Activated CD8-positive, alpha-beta memory T cell treated with anti-CD3 and anti-CD28 coated beads, Interleukin-2, amount 10 ng/mL, durations not matched to agents 7 days and 5 days (primary cell): ENCODE measurements at regions not wholly inside any gene's neighbourhood (a gene's known extent, or its start where the extent isn't known, plus 50 kb on each side); places are given as distances from the start of the nearest gene placed in this dataset.

Experiments
- ATAC-seq: fragments of 150-1000 bp; cut with Tn5 transposase; one replicate; pipeline ENCODE4 v1.10.0; 2021; ENCODE audit warnings: moderate library complexity
- CTCF ChIA-PET: fragments of 350-600 bp; sonication (Branson Sonifier 250); formaldehyde crosslinking; loops from one replicate; lab custom pipeline; 2021; ENCODE audit warnings: antibody characterized with exemption; lab: Charles Lee
- DNase-seq: peaks from one replicate; pipeline ENCODE4 v3.0.0-alpha.2; 2020
- H3K27ac Mint-ChIP-seq: one replicate; pipeline ENCODE4 v1.8.0; 2021; ENCODE audit warnings: mild to moderate bottlenecking, mixed read lengths
- H3K27me3 Mint-ChIP-seq: one replicate; pipeline ENCODE4 v1.8.0; 2021; ENCODE audit warnings: mixed read lengths
- H3K36me3 Mint-ChIP-seq: one replicate; pipeline ENCODE4 v1.8.0; 2021; ENCODE audit warnings: mild to moderate bottlenecking, mixed read lengths
- H3K4me1 Mint-ChIP-seq: one replicate; pipeline ENCODE4 v1.8.0; 2021; ENCODE audit warnings: mixed read lengths
- H3K4me3 Mint-ChIP-seq: one replicate; pipeline ENCODE4 v1.8.0; 2021; ENCODE audit warnings: mild to moderate bottlenecking, moderate library complexity, mixed read lengths
- H3K9me3 Mint-ChIP-seq: one replicate; pipeline ENCODE4 v1.8.0; 2022; ENCODE audit warnings: low read depth, mixed read lengths

DNA sequence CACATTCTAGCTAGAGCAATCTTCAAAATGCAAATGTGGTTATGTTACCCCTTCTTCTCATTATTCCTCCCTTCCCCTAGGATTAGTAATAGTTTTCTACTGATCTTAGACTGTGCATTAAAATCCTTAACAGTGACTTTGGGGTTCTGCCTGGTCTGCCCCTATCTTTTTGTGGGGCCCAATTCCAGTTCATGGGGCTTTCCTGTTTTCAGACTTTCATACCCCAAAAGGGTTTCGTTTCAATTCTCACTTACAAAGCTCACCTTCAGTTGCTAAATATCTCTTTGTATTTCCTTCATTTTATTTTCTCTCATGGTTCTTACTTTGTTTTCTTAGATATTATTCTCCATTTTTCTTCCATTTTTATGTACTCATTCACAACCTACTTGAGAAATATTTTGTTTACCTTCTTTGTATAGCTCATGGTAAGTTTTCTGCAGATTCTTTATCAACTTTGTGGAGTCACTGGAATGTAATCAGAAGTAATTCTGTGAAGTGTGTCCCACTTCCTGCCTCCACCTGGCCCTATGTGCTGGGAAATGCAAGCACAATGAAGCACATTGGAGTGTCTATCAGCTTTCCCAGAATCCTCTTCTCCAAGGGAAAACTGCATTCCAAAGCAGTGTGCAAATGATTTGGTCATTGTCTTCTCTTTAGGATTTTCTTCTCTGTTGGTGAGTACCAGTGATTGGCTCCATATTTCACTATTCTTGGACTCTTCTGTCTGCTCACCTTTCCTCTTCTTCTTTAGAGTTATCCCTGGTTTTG lies 350.2 kb downstream of the ZNF326 start:
- H3K9me3 Mint-ChIP-seq: no peaks in the 10 kb centered on the region
- CTCF ChIA-PET: no interaction called here
- no peaks in the 10 kb centered on the region for H3K27me3 Mint-ChIP-seq
- no peak for DNase-seq
- H3K4me3 Mint-ChIP-seq: no peak overlapping the region
- ATAC-seq: no peak
- no peaks in the 10 kb centered on the region for H3K36me3 Mint-ChIP-seq
- no peak overlapping the region for H3K27ac Mint-ChIP-seq
- H3K4me1 Mint-ChIP-seq: peaks cover 5% of the 10 kb centered on the region

- Mint-ChIP-seq H3K27ac (no peak overlapping the region), H3K9me3 (no peaks in the 10 kb centered on the region), H3K27me3 (peaks cover 2% of the 10 kb centered on the region), H3K36me3 (no peaks in the 10 kb centered on the region), H3K4me1 (peaks cover 7% of the 10 kb centered on the region), H3K4me3 (no peak overlapping the region)
- CTCF ChIA-PET: no interaction called here
- no peak for ATAC-seq
- DNase-seq: no peak
Observed at GRCh38 chr1:90341516-90341915, 346.6 kb downstream of the ZNF326 start.

DNA sequence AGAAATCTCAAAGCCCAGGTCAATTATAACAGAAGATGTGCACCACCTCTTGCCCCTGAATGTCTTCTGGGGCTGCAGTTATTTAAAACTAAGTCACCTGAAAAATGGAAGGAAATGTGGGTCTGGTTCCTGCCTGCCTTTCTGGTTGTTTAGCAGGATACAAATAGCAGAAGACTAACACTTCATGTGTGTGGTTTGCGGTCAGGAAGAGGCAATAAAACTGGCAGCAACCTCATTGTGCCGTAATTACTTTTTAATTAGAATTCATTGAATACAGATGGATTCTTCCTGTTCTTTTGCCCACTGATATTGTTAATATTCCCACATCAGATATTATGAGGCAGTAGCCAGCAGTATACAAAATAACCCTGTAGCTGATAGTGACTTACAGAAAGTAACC lies 345.7 kb downstream of the ZNF326 start:
- Mint-ChIP-seq H3K9me3 (no peaks in the 10 kb centered on the region), H3K27me3 (peaks cover 2% of the 10 kb centered on the region), H3K27ac (no peak overlapping the region), H3K4me1 (peaks cover 7% of the 10 kb centered on the region), H3K4me3 (no peak overlapping the region), H3K36me3 (no peaks in the 10 kb centered on the region)
- CTCF ChIA-PET: no interaction called here
- ATAC-seq: no peak
- DNase-seq: no peak

- H3K4me3 Mint-ChIP-seq: no peak overlapping the region
- no peak overlapping the region for H3K27ac Mint-ChIP-seq
- no peak for ATAC-seq
- H3K36me3 Mint-ChIP-seq: no peaks in the 10 kb centered on the region
- peaks cover 7% of the 10 kb centered on the region for H3K4me1 Mint-ChIP-seq
- H3K27me3 Mint-ChIP-seq: peaks cover 2% of the 10 kb centered on the region
- no peak for DNase-seq
- CTCF ChIA-PET: no interaction called here
- H3K9me3 Mint-ChIP-seq: no peaks in the 10 kb centered on the region
Observed at GRCh38 chr1:90339811-90340210, 344.9 kb downstream of the ZNF326 start.

- Mint-ChIP-seq H3K36me3 (no peaks in the 10 kb centered on the region), H3K4me3 (no peak overlapping the region), H3K27me3 (peaks cover 2% of the 10 kb centered on the region), H3K4me1 (peaks cover 7% of the 10 kb centered on the region), H3K9me3 (no peaks in the 10 kb centered on the region), H3K27ac (no peak overlapping the region)
- CTCF ChIA-PET: no interaction called here
- no peak for DNase-seq
- no peak for ATAC-seq
Observed at GRCh38 chr1:90336552-90337324, 341.8 kb downstream of the ZNF326 start.

DNA sequence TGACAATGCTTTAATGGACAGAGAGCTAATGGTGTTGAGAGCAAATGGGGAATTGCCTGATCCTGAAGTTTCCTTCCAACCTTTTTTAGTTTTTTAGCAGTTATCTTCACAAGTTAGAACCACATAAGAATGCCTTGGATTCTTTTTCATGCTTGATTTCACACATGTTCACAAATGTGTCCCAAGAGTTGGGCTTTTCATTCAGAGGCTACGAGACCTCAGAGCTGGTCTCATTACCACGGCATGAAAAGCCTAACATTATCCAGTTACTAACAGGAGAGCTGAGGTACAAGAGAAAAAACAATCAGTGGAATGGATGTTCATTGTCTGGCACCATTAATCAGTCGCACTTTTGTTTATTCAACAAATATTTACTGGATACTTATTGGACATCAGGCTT lies 340.6 kb downstream of the ZNF326 start:
- no peak overlapping the region for H3K4me3 Mint-ChIP-seq
- H3K4me1 Mint-ChIP-seq: peaks cover 6% of the 10 kb centered on the region
- no peaks in the 10 kb centered on the region for H3K36me3 Mint-ChIP-seq
- peaks cover 2% of the 10 kb centered on the region for H3K27me3 Mint-ChIP-seq
- CTCF ChIA-PET: no interaction called here
- DNase-seq (no peak), ATAC-seq (no peak)
- H3K9me3 Mint-ChIP-seq: no peaks in the 10 kb centered on the region
- H3K27ac Mint-ChIP-seq: no peak overlapping the region

- Mint-ChIP-seq H3K4me3 (no peak overlapping the region), H3K9me3 (no peaks in the 10 kb centered on the region), H3K4me1 (no peaks in the 10 kb centered on the region), H3K36me3 (no peaks in the 10 kb centered on the region), H3K27me3 (peaks cover 2% of the 10 kb centered on the region), H3K27ac (no peak overlapping the region)
- ATAC-seq (no peak), DNase-seq (no peak)
- CTCF ChIA-PET: no interaction called here
Observed at GRCh38 chr1:90334137-90334536, 339.2 kb downstream of the ZNF326 start.

DNA sequence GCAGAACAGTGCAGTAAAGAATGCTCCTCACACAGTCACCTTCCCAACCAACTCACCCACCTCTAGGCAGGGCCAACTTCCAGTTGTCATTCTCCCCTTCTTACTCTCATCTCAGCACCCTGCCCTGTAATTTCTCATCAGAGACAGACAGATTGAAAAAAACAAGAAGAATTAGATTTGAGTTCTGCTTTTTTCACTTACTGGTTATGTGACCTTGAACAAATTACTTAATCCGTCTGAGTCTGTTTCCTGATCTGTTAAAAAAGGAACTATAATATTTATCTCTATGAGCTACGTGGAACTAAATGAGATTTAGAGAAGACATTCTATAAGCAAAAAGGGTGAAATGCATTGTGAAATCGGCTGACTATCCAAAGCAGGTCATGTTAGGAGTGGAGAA lies 330.3 kb downstream of the ZNF326 start:
- Mint-ChIP-seq H3K27me3 (no peaks in the 10 kb centered on the region), H3K4me3 (no peak overlapping the region), H3K9me3 (no peaks in the 10 kb centered on the region), H3K36me3 (no peaks in the 10 kb centered on the region), H3K27ac (no peak overlapping the region), H3K4me1 (no peaks in the 10 kb centered on the region)
- ATAC-seq (no peak), DNase-seq (no peak)
- CTCF ChIA-PET: no interaction called here

GRCh38 chr1:90322186-90322585 lies 327.3 kb downstream of the ZNF326 start:
- no peak overlapping the region for H3K27ac Mint-ChIP-seq
- no peaks in the 10 kb centered on the region for H3K9me3 Mint-ChIP-seq
- CTCF ChIA-PET: no interaction called here
- H3K4me1 Mint-ChIP-seq: no peaks in the 10 kb centered on the region
- ATAC-seq (no peak), DNase-seq (no peak)
- H3K36me3 Mint-ChIP-seq: no peaks in the 10 kb centered on the region
- H3K27me3 Mint-ChIP-seq: peaks cover 2% of the 10 kb centered on the region
- H3K4me3 Mint-ChIP-seq: no peak overlapping the region

GRCh38 chr1:90319918-90320317 lies 325.0 kb downstream of the ZNF326 start:
- peaks cover 2% of the 10 kb centered on the region for H3K27me3 Mint-ChIP-seq
- no peaks in the 10 kb centered on the region for H3K36me3 Mint-ChIP-seq
- DNase-seq (no peak), ATAC-seq (no peak)
- no peaks in the 10 kb centered on the region for H3K9me3 Mint-ChIP-seq
- no peak overlapping the region for H3K27ac Mint-ChIP-seq
- CTCF ChIA-PET: interaction anchor here (0.6 kb wide), 1 partner anchor 1560 kb away, joined by 3 read pairs; no protein-coding TSS in a partner anchor
- no peak overlapping the region for H3K4me3 Mint-ChIP-seq
- H3K4me1 Mint-ChIP-seq: no peaks in the 10 kb centered on the region

GRCh38 chr1:90318431-90318830 lies 323.5 kb downstream of the ZNF326 start:
- CTCF ChIA-PET: no interaction called here
- H3K4me3 Mint-ChIP-seq: no peak overlapping the region
- no peaks in the 10 kb centered on the region for H3K4me1 Mint-ChIP-seq
- H3K36me3 Mint-ChIP-seq: no peaks in the 10 kb centered on the region
- no peak overlapping the region for H3K27ac Mint-ChIP-seq
- DNase-seq (no peak), ATAC-seq (no peak)
- H3K9me3 Mint-ChIP-seq: no peaks in the 10 kb centered on the region
- peaks cover 2% of the 10 kb centered on the region for H3K27me3 Mint-ChIP-seq

DNA sequence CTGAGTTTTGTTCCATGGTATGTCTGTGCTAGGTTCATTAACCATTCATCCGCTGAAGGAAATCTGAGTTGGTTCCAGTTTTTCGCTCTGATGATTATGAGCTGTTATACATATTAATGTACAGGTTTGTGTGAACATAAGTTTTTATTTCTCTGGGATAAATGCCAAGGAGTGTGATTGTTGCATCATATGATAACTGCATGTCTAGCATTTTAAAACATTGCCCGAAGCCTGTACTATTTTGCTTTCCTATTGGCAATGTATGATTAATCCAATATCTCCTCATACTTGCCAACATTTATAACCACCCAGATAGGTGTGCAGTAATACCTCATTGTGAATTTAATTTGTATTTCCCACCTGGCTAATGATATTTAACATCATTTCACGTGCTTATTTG lies 322.7 kb downstream of the ZNF326 start:
- Mint-ChIP-seq H3K27ac (no peak overlapping the region), H3K27me3 (peaks cover 2% of the 10 kb centered on the region), H3K4me3 (no peak overlapping the region), H3K4me1 (no peaks in the 10 kb centered on the region), H3K9me3 (no peaks in the 10 kb centered on the region), H3K36me3 (no peaks in the 10 kb centered on the region)
- ATAC-seq (no peak), DNase-seq (no peak)
- CTCF ChIA-PET: no interaction called here

DNA sequence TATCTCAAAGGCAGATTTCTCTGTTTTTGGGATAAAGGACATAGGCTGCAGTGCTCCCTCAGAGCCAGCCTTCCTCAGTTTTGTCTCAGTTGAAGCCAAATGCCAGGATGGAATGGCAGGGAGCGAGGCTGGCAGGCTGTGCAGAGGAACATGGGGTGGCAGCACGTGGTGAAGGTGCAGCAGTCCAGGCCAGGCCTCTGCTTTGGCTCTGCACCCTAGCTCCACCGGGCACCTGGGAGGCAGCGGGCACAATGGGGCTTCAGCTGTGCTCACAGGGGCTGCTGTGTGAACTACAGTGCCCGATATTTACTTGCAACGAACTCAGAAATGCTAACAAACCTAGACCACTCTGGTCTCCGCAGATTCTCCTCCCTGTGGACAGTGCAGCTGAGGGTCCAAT lies 319.6 kb downstream of the ZNF326 start:
- Mint-ChIP-seq H3K4me3 (no peak overlapping the region), H3K9me3 (no peaks in the 10 kb centered on the region), H3K27me3 (no peaks in the 10 kb centered on the region), H3K27ac (no peak overlapping the region), H3K36me3 (no peaks in the 10 kb centered on the region), H3K4me1 (no peaks in the 10 kb centered on the region)
- CTCF ChIA-PET: no interaction called here
- DNase-seq: no peak
- no peak for ATAC-seq

DNA sequence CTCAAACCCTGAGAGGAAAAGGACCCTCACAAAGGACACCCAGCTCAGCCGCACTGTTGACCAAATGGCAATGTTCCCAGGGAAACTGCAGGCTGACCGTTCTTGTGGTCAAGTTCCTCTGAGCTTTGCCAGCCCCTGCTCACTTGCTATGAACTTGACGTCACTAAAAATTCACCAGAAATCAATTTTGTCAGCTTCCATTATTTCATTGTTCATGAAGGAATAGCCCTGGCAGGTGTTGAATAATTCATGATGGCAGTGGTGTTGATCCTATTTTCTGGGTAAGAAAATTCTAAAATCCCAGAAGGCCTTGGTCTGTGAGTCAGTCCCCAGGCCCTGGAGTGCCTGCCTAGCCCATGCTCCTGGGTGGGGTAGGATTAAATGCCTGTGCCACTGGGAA lies 318.9 kb downstream of the ZNF326 start:
- CTCF ChIA-PET: no interaction called here
- H3K9me3 Mint-ChIP-seq: no peaks in the 10 kb centered on the region
- H3K27me3 Mint-ChIP-seq: no peaks in the 10 kb centered on the region
- H3K4me1 Mint-ChIP-seq: no peaks in the 10 kb centered on the region
- no peak overlapping the region for H3K4me3 Mint-ChIP-seq
- no peak overlapping the region for H3K27ac Mint-ChIP-seq
- H3K36me3 Mint-ChIP-seq: no peaks in the 10 kb centered on the region
- ATAC-seq (no peak), DNase-seq (no peak)
